ENCODE measurements at regions not wholly inside any gene's neighbourhood (a gene's known extent, or its start where the extent isn't known, plus 50 kb on each side); places are given as distances from the start of the nearest gene placed in this dataset.

GRCh38 chr3:76352511-76353284 is 567.3 kb upstream of the ZNF717 start:
- no peak for DNase-seq

DNA sequence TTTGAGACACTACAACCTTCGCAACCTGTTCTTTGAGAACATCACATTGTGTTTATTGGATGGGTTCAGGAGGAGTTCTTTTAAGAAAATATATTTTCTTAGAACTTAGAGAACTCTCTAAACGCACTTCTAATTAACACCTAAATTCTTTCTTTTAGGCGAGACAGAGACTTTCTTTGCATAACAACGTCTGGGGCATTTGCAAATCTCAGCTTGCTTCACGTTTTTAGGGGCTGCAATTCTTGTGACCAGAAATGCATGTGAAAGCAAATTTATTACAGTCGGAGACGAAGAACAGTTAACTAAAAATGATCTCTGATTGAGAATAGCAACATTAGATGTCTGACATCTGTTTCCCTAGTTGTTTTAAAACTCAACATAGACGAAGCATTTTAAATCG is 568.3 kb upstream of the ZNF717 start:
- DNase-seq: no peak

DNA sequence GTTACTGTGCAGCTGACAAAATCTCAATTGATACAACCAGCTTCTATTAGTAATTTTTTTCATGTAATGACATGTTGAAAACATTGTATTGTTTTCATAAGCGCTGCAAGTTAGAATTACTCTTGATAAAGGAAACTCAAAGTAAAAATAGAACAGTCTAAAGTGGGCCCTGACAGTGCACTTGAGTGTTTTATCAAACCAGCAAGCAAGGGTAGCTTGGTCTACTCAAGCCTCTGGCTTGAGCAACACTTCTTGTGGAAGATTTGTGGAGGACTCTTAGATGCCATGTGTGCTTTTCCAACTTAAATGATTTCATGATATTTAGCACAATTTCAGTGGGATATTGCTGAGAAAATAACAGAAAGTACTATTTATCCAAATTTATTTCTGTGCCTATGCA is 575.7 kb upstream of the ZNF717 start:
- DNase-seq: no peak

DNA sequence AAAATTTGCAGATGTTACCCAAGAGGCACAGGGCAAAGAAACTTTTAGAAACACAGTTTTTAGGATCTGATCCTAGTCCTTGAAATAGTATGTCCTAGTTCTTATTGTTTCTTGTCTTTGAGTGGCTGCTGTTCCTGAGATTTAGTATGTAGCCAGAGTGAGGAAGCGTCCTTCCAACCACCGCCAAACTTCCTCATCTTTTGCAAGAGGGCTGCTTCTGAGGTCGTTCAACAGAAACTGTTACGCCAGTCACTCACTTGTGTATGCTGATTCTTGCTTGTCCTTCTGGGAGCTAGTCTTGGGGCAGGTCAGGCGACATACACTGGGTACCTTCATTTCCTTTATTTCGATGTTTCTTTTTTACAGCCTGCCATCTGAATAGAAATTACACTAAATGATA is 577.3 kb upstream of the ZNF717 start:
- no peak for DNase-seq

DNA sequence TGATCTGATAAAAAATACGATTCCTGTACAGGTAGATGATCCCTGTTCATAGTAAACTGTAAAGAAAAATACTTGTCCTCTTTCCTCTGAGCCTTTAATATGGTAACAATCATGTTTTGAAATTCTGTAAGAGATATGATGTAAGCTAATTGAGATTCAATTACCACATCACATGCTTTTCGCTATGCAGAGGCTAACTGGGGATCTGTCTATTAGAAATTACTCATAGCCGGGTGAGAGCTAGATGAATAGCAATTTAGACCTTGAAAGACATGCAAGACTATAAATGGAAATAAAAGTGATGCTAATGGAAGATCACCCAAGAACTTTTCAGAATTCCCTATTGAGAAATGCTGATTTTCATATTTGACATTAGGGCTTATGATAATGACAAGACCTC is 579.9 kb upstream of the ZNF717 start:
- DNase-seq: no peak

GRCh38 chr3:76367281-76367680 is 581.9 kb upstream of the ZNF717 start:
- DNase-seq: no peak

DNA sequence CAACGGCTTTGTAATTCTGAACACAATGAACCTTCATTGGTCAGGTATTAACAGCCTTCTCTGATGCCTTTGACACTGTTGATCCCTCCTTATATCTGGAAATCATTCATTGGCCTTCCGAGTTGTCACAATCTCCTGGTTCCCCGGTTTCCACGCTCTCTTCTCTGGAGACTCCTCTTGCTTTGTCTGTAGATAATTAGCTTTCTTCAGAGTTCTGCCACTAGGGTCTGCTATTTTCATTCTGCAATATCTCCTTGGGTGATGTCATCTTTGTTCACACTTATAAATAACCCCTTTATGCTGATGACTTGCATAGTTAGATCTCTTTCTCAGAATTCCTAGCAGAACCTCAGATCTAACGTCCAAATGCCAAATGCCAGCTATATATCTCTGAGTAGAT is 583.8 kb upstream of the ZNF717 start:
- DNase-seq: no peak

DNA sequence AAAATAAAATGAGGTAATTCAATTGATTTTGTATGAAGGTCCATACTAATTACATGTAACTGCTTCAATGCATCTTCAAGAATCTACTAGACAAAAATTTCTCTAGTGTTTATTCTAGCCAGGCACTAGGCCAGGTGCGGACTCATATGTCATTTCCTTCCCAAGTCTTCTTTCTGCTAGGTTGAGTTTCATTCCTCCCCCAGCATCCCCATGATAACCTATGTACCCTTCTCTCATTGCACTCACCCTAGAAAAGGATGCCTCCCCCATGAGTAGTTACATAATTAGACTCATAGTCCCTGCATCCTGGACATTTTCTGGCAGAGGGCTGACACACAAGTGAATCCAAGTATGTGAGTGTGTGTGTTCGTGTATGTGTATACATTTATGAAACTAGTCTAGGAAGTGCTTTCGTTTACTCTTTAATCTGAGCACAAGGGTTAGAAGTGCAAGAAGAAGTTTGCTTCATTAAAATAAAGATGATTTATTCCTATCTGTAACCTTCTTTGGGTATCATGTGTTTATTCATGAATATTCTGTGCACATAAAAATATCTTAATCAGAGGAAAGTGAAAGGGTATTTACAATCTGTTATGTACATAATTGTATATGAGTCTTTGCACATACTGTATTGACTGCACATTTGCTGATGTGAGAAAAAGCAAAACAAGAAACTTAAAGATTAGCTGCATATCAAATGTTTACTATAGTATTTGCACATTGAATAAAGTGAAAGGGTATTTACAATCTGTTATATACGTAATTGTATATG is 585.6 kb upstream of the ZNF717 start:
- no peak for DNase-seq

- DNase-seq: no peak
Observed at GRCh38 chr3:76372497-76372896, 587.1 kb upstream of the ZNF717 start.

GRCh38 chr3:76377074-76377473 is 591.7 kb upstream of the ZNF717 start:
- DNase-seq: no peak

DNA sequence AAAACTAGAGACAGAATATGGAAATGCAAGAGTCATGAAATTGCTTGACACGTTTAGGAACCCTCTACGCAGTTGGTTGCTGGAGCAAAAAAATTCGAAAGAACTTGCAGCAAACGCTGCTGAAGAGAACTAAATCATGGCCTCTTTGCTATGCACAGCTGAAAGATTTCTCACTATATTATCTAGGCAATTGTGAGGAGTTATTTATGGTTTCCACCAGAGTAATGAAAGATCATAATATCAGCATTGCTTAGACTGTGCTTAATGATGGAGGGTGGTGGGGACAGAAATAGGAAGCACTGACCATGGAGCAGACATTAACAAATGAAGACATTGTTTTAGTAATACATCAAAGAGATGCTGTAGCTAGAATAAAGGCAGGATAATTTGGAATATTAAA is 593.4 kb upstream of the ZNF717 start:
- DNase-seq: no peak

GRCh38 chr3:76383781-76384180 is 598.4 kb upstream of the ZNF717 start:
- DNase-seq: no peak

DNA sequence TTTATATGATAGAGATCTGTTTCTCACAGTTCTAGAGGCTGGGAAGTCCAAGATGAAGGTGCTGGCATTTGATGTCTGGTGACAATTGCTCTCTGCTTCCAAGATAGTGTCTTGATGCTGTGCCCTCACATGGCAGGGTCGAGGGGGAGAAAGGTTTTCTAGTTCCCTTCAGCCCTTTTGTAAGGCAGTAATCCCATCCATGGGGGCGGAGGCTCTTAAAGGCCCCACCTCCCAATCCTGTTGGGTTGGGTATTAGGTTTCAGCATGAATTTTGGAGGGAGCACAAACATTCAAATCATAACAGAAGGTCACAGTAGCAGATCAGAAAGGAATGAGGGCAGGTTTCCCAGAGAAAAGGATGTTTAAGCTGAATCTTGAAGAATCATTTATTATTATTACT is 601.7 kb upstream of the ZNF717 start:
- DNase-seq: no peak

DNA sequence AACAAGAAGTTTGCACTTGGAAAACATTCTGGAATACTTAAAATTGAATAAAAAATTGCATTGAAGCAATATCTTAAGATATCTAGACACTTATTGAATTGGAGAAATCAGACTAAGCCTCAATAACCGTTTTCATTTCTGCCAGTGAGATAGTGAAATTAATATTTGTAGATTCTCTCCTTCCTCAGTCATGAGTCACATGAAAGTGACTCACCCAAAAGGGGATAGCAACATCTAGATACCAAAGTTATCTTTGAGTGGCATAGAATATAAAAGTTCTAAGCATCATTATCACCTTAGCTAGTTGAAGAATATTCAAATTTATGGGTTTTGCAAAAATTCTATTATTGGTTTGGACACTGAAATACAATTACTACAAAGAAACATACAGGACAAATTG is 614.8 kb upstream of the ZNF717 start:
- no peak for DNase-seq

DNA sequence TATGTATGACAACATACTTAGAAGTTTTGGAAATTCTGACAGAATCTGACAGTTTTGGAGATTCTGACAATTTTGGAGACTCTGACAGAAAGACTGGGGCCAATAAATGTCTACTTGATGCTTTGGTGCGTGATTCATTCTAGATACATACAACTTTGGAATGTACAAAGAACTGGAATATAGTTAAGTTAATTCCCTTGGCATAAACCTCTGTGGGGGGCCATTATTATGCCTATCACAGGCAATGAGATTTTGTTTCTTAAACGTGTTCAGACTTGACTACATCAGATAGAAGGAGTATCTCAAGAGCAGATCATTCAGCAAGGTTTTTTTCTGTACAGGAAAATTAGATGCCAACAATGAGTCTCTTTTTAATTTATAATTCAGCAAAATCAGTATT is 617.6 kb upstream of the ZNF717 start:
- no peak for DNase-seq

- DNase-seq: no peak
Observed at GRCh38 chr3:76403556-76403955, 618.2 kb upstream of the ZNF717 start.

DNA sequence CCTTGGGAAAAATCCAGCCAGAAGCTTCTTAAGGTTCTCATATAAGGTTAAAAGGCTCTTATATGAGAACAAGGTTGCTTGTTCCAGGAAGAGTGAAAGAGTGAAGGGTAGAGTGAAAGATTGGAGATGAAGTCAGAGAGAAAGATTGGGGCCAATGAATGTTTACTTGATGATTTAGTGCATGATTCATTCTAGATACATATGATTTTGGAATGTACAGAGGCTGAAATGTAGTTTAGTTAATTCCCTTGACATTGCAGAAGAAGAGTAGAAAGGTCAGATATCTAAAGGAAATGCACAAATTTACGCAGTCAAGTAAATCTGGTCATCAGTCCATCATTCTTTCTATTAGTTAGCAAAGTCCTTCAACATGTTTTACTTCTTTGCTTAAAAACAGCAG is 619.8 kb upstream of the ZNF717 start:
- DNase-seq: no peak

DNA sequence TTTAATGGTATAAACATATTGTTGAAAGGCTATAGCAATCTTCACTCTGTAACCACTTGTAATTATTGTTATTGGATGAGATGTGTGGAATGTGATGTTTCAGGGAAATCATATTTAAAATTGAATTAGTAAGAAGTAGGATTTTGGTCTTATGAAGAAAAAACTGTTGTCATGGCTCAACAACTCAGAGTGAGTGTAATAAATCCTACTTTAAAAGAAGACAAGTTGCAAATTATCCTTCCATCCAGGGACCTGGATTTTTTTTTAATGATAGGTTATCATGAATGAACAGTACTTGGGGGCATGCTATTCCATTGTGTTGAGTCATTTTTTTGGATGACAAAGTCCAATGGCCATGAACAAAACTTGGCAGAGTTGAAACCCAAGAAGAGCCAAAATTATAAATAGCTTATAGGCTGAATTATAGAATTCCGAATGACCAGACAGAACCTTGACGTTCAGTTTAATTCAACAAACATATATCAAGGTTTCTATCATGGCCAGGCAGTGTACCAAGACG is 625.5 kb upstream of the ZNF717 start:
- no peak for DNase-seq

DNA sequence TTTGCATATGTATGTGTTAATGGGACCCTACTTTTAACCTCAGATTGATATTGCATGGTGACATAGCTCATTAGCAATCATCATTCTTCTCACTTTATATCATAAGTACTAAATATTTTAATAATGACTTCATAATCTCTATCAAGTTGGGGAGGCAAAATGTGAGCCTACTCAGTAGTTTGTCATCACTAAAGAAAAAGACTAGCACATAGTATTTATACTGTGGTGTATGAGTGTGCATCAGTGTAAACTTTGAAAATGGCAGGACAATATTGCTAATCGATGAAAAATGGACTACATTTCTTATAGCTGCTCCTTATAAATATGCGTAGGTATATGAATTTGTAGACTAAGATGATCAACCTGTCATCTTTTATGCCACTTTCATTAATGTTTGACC is 624.5 kb upstream of the ROBO2 start:
- no peak for DNase-seq

- DNase-seq: no peak
Observed at GRCh38 chr3:76429581-76430177, 610.2 kb upstream of the ROBO2 start.

- no peak for DNase-seq
Observed at GRCh38 chr3:76432396-76432795, 607.5 kb upstream of the ROBO2 start.

DNA sequence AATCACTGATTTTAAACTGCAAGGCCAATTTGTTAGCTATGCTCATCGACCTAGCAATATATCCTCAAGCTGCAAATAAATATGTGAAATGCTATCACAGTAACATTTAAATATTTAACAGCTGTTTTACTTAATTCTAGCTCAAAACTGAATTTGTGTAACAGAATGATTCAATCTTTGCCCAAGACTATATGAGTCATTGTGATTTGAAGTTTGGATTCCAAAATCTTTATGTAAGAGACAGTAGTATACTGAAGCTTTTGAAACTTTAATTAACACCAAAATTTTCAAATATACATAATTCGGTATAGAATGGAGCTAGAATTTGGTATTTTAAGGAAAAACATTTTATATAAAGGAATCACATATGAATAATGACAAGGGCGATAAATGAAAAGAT is 603.0 kb upstream of the ROBO2 start:
- DNase-seq: no peak

- no peak for DNase-seq
Observed at GRCh38 chr3:76438971-76439370, 600.9 kb upstream of the ROBO2 start.

GRCh38 chr3:76442374-76442915 is 597.5 kb upstream of the ROBO2 start:
- DNase-seq: no peak

Measured in DMS79 treated with DMSO at 0.1 percent for 48 hours (cell line).